Mesendoderm (in vitro differentiated cells): ENCODE measurements at regions not wholly inside any gene's neighbourhood (a gene's known extent, or its start where the extent isn't known, plus 50 kb on each side); places are given as distances from the start of the nearest gene placed in this dataset.
A peak's percentile ranks its signal among the peaks of the same experiment; 100 is the strongest.

Experiments used
- DNase-seq: peaks from one replicate; pipeline ENCODE4 v3.0.0; 2013
- H2AK5ac ChIP-seq: 2 replicates; pipeline ENCODE4 v1.6.1; 2013; ENCODE audit warnings: low read length, inconsistent platforms
- H2BK120ac ChIP-seq: 2 replicates; pipeline ENCODE4 v1.6.1; 2013; ENCODE audit warnings: low read depth, mild to moderate bottlenecking, low read length, moderate library complexity, mixed read lengths
- H2BK15ac ChIP-seq: replicated peaks from 2 replicates; pipeline ENCODE4 v1.6.1; 2013; ENCODE audit warnings: low read depth, mild to moderate bottlenecking, moderate library complexity
- H2BK5ac ChIP-seq: 2 replicates; pipeline ENCODE4 v1.6.1; 2013; ENCODE audit warnings: low read length, inconsistent platforms
- H3K18ac ChIP-seq: 2 replicates; pipeline ENCODE4 v1.6.1; 2013; ENCODE audit warnings: mild to moderate bottlenecking, low read length, mixed read lengths
- H3K23ac ChIP-seq: one replicate; pipeline ENCODE4 v1.6.1; 2013; ENCODE audit warnings: low read length
- H3K27ac ChIP-seq: 2 replicates; pipeline ENCODE4 v1.5.1; 2013; ENCODE audit warnings: low read depth, mild to moderate bottlenecking, inconsistent platforms, low read length, moderate library complexity
- H3K27me3 ChIP-seq: 2 replicates; pipeline ENCODE4 v1.6.1; 2013; ENCODE audit warnings: low read length, control low read depth, mild to moderate bottlenecking, inconsistent platforms; ENCODE audit not compliant: insufficient read depth, poor library complexity
- H3K36me3 ChIP-seq: 2 replicates; pipeline ENCODE4 v1.6.1; 2013; ENCODE audit warnings: low read length, inconsistent platforms; ENCODE audit not compliant: control insufficient read depth, insufficient read depth
- H3K4ac ChIP-seq: one replicate; pipeline ENCODE4 v1.6.1; 2013; ENCODE audit warnings: low read depth, mild to moderate bottlenecking, low read length, moderate library complexity
- H3K4me1 ChIP-seq: 2 replicates; pipeline ENCODE4 v1.6.1; 2013; ENCODE audit warnings: low read depth, low read length, inconsistent platforms; ENCODE audit not compliant: control insufficient read depth
- H3K4me2 ChIP-seq: 2 replicates; pipeline ENCODE4 v1.6.1; 2013; ENCODE audit warnings: low read length
- H3K4me3 ChIP-seq: 2 replicates; pipeline ENCODE4 v1.5.1; 2013; ENCODE audit warnings: mild to moderate bottlenecking, low read length
- H3K56ac ChIP-seq: one replicate; pipeline ENCODE4 v1.6.1; 2013; ENCODE audit warnings: low read length
- H3K79me1 ChIP-seq: 2 replicates; pipeline ENCODE4 v1.6.1; 2013; ENCODE audit warnings: low read length, inconsistent platforms
- H3K79me2 ChIP-seq: 2 replicates; pipeline ENCODE4 v1.6.1; 2013; ENCODE audit warnings: mild to moderate bottlenecking, low read length; ENCODE audit not compliant: control insufficient read depth, insufficient read depth
- H3K9ac ChIP-seq: 2 replicates; pipeline ENCODE4 v1.6.1; 2013; ENCODE audit warnings: low read length, inconsistent platforms
- H4K5ac ChIP-seq: one replicate; pipeline ENCODE4 v1.6.1; 2013; ENCODE audit warnings: low read length
- H4K8ac ChIP-seq: one replicate; pipeline ENCODE4 v1.6.1; 2013; ENCODE audit warnings: low read depth, mild to moderate bottlenecking, control low read depth, low read length, moderate library complexity
- WGBS: extraction: QIAGEN DNeasy Blood & Tissue Kit; methylation state at CpG from one replicate; pipeline ENCODE4 v1.1.7; 2013; ENCODE audit warnings: low lambda C conversion rate, missing lambda C conversion rate; ENCODE audit not compliant: insufficient coverage; ENCODE audit errors: extremely low coverage; 5-methylcytosine and 5-hydroxymethylcytosine counted together

- no peak overlapping the region for H2BK120ac ChIP-seq
- no peak overlapping the region for H3K27ac ChIP-seq
- no peak overlapping the region for H3K4ac ChIP-seq
- H3K4me3 ChIP-seq: no peak overlapping the region
- no peak overlapping the region for H3K23ac ChIP-seq
- no peaks in the 10 kb centered on the region for H3K36me3 ChIP-seq
- no peak overlapping the region for H3K4me2 ChIP-seq
- H2AK5ac ChIP-seq: no peak overlapping the region
- H2BK15ac ChIP-seq: no peak overlapping the region
- H3K18ac ChIP-seq: no peak overlapping the region
- no peaks in the 10 kb centered on the region for H3K27me3 ChIP-seq
- H3K79me1 ChIP-seq: no peaks in the 10 kb centered on the region
- WGBS: no CpG with 5 or more reads among the region's 2 CpGs
- no peak overlapping the region for H3K9ac ChIP-seq
- no peaks in the 10 kb centered on the region for H3K79me2 ChIP-seq
- H4K8ac ChIP-seq: no peak overlapping the region
- no peak overlapping the region for H3K56ac ChIP-seq
- no peak for DNase-seq
- H4K5ac ChIP-seq: no peak overlapping the region
- no peak overlapping the region for H2BK5ac ChIP-seq
- no peaks in the 10 kb centered on the region for H3K4me1 ChIP-seq
Observed at GRCh38 chr13:87368639-87369038, 302.5 kb upstream of the SLITRK5 start.

- Histone ChIP-seq H3K27ac (no peak overlapping the region), H3K79me2 (no peaks in the 10 kb centered on the region), H3K79me1 (no peaks in the 10 kb centered on the region), H4K8ac (no peak overlapping the region), H2BK120ac (no peak overlapping the region), H3K9ac (no peak overlapping the region), H3K4me1 (no peaks in the 10 kb centered on the region), H3K36me3 (no peaks in the 10 kb centered on the region), H2BK15ac (no peak overlapping the region), H3K4me2 (no peak overlapping the region), H3K27me3 (no peaks in the 10 kb centered on the region), H3K18ac (no peak overlapping the region), H3K4ac (no peak overlapping the region), H3K4me3 (no peak overlapping the region), H3K56ac (no peak overlapping the region), H2BK5ac (no peak overlapping the region), H2AK5ac (no peak overlapping the region), H3K23ac (no peak overlapping the region), H4K5ac (no peak overlapping the region)
- WGBS: 100% methylated on average over 1 of the region's 1 CpG
- peak; percentile 59 for DNase-seq
Observed at GRCh38 chr13:87376081-87376480, 295.1 kb upstream of the SLITRK5 start.

DNA sequence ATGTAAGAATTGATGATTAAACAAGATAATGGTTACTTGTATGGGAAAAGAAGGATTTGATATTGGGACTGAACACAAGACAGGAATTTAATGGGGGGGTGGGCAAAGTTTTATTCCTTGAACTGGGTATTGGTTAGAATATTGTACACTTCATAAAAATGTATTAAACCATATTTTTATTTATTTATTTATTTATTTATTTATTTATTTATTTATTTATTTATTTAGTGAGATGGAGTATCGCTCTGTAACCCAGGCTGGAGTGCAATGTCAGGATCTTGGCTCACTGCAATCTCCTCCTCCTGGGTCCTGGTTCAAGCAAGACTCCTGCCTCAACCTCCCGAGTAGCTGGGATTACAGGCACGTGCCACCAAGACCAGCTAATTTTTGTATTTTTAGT is 287.1 kb upstream of the SLITRK5 start:
- Histone ChIP-seq H3K79me1 (no peaks in the 10 kb centered on the region), H2BK120ac (no peak overlapping the region), H3K79me2 (no peaks in the 10 kb centered on the region), H4K5ac (no peak overlapping the region), H2BK15ac (no peak overlapping the region), H3K27ac (no peak overlapping the region), H3K36me3 (no peaks in the 10 kb centered on the region), H3K4me3 (no peak overlapping the region), H3K4me2 (no peak overlapping the region), H2AK5ac (no peak overlapping the region), H4K8ac (no peak overlapping the region), H2BK5ac (no peak overlapping the region), H3K9ac (no peak overlapping the region), H3K27me3 (no peaks in the 10 kb centered on the region), H3K4me1 (no peaks in the 10 kb centered on the region), H3K56ac (no peak overlapping the region), H3K4ac (no peak overlapping the region), H3K18ac (no peak overlapping the region), H3K23ac (no peak overlapping the region)
- no CpG with 5 or more reads among the region's 3 CpGs for WGBS
- DNase-seq: no peak

- H3K4me3 ChIP-seq: no peak overlapping the region
- no peaks in the 10 kb centered on the region for H3K27me3 ChIP-seq
- no peak overlapping the region for H3K56ac ChIP-seq
- no peak overlapping the region for H4K8ac ChIP-seq
- H2AK5ac ChIP-seq: no peak overlapping the region
- no peak overlapping the region for H2BK5ac ChIP-seq
- H3K9ac ChIP-seq: no peak overlapping the region
- H3K27ac ChIP-seq: no peak overlapping the region
- no peak overlapping the region for H2BK120ac ChIP-seq
- no peak overlapping the region for H2BK15ac ChIP-seq
- no peak overlapping the region for H4K5ac ChIP-seq
- no peaks in the 10 kb centered on the region for H3K4me1 ChIP-seq
- H3K4ac ChIP-seq: no peak overlapping the region
- no peak overlapping the region for H3K4me2 ChIP-seq
- no peaks in the 10 kb centered on the region for H3K36me3 ChIP-seq
- H3K18ac ChIP-seq: no peak overlapping the region
- no peaks in the 10 kb centered on the region for H3K79me1 ChIP-seq
- no peak overlapping the region for H3K23ac ChIP-seq
- DNase-seq: no peak
- no peaks in the 10 kb centered on the region for H3K79me2 ChIP-seq
Observed at GRCh38 chr13:87393358-87393757, 277.8 kb upstream of the SLITRK5 start.

- no peaks in the 10 kb centered on the region for H3K79me2 ChIP-seq
- no peak overlapping the region for H3K4me2 ChIP-seq
- H3K79me1 ChIP-seq: no peaks in the 10 kb centered on the region
- no peak overlapping the region for H3K18ac ChIP-seq
- peak; percentile 14 for DNase-seq
- H2BK120ac ChIP-seq: no peak overlapping the region
- no peaks in the 10 kb centered on the region for H3K4me1 ChIP-seq
- H2AK5ac ChIP-seq: no peak overlapping the region
- H3K27ac ChIP-seq: no peak overlapping the region
- no peaks in the 10 kb centered on the region for H3K36me3 ChIP-seq
- no peak overlapping the region for H4K5ac ChIP-seq
- no peak overlapping the region for H3K9ac ChIP-seq
- WGBS: no CpG with 5 or more reads among the region's 3 CpGs
- no peak overlapping the region for H4K8ac ChIP-seq
- no peak overlapping the region for H3K23ac ChIP-seq
- H3K4me3 ChIP-seq: no peak overlapping the region
- no peak overlapping the region for H3K4ac ChIP-seq
- no peak overlapping the region for H3K56ac ChIP-seq
- no peaks in the 10 kb centered on the region for H3K27me3 ChIP-seq
- no peak overlapping the region for H2BK5ac ChIP-seq
- H2BK15ac ChIP-seq: no peak overlapping the region
Observed at GRCh38 chr13:87398047-87398446, 273.1 kb upstream of the SLITRK5 start.

GRCh38 chr13:87403748-87404432 is 267.3 kb upstream of the SLITRK5 start:
- no peak for DNase-seq
- no peaks in the 10 kb centered on the region for H3K79me1 ChIP-seq
- H4K5ac ChIP-seq: no peak overlapping the region
- no peak overlapping the region for H3K18ac ChIP-seq
- H3K27me3 ChIP-seq: no peaks in the 10 kb centered on the region
- no peak overlapping the region for H4K8ac ChIP-seq
- H3K36me3 ChIP-seq: no peaks in the 10 kb centered on the region
- no peak overlapping the region for H3K4me2 ChIP-seq
- H3K4me1 ChIP-seq: no peaks in the 10 kb centered on the region
- no peak overlapping the region for H2AK5ac ChIP-seq
- no peak overlapping the region for H2BK15ac ChIP-seq
- H3K4me3 ChIP-seq: no peak overlapping the region
- WGBS: no CpG with 5 or more reads among the region's 4 CpGs
- H2BK120ac ChIP-seq: no peak overlapping the region
- H3K79me2 ChIP-seq: no peaks in the 10 kb centered on the region
- H3K9ac ChIP-seq: no peak overlapping the region
- no peak overlapping the region for H3K27ac ChIP-seq
- H3K4ac ChIP-seq: no peak overlapping the region
- no peak overlapping the region for H3K56ac ChIP-seq
- H3K23ac ChIP-seq: no peak overlapping the region
- H2BK5ac ChIP-seq: no peak overlapping the region
